Sigmoid colon (tissue), 6 donors: ENCODE measurements at regions not wholly inside any gene's neighbourhood (a gene's known extent, or its start where the extent isn't known, plus 50 kb on each side); places are given as distances from the start of the nearest gene placed in this dataset.

Experiments used
- DNase-seq: peaks from one replicate; pipeline ENCODE4 v3.0.0-alpha.2; 2019
- H3K27ac ChIP-seq, 4 donors: fragments of 200-600 bp; sonication (generic); one replicate each; pipeline ENCODE4 v1.5.1; 2016 to 2019; ENCODE audit warnings: mild to moderate bottlenecking in 1 of 4
- H3K27me3 ChIP-seq, 3 donors: fragments of 200-600 bp; sonication (generic); one replicate each; pipeline ENCODE4 v1.5.1; 2019; ENCODE audit warnings: mild to moderate bottlenecking in 1 of 3
- H3K36me3 ChIP-seq, 4 donors: fragments of 200-600 bp; sonication (generic); one replicate each; pipeline ENCODE4 v1.5.1; 2016 to 2019
- H3K4me1 ChIP-seq, 4 donors: fragments of 200-600 bp; sonication (generic); one replicate each; pipeline ENCODE4 v1.5.1; 2017 to 2019
- H3K4me3 ChIP-seq, 4 donors: fragments of 200-600 bp; sonication (generic); one replicate each; pipeline ENCODE4 v1.5.1; 2017 to 2019; ENCODE audit warnings: mild to moderate bottlenecking in 2 of 4, moderate library complexity in 1 of 4
- H3K9me3 ChIP-seq, 4 donors: fragments of 200-600 bp in 3 of 4; sonication (generic) in 3 of 4; one replicate each; pipeline versions ENCODE4 v1.5.1 to v1.6.1; 2013 to 2019
- EP300 ChIP-seq, 4 donors: sonication (generic); formaldehyde crosslinking; IDR thresholded peaks; one replicate each; pipeline ENCODE4 v1.6.1; 2017; ENCODE audit warnings: antibody characterized with exemption in 4 of 4
- POLR2A ChIP-seq, 2 donors: fragments of 450-650 bp; IDR thresholded peaks; one replicate each; pipeline ENCODE4 v1.6.1; 2016; ENCODE audit warnings: antibody characterized with exemption in 2 of 2, mild to moderate bottlenecking in 2 of 2, moderate library complexity in 2 of 2
- POLR2AphosphoS5 ChIP-seq, 4 donors: sonication (generic); formaldehyde crosslinking; IDR thresholded peaks; one replicate each; pipeline ENCODE4 v1.6.1; 2017; ENCODE audit warnings: antibody characterized with exemption in 4 of 4
- WGBS, 2 donors: extraction: QIAGEN DNeasy Blood & Tissue Kit; methylation state at CpG; one replicate each; pipeline ENCODE4 v1.1.7; 2013; 5-methylcytosine and 5-hydroxymethylcytosine counted together
- intact Hi-C: fragments of 100-400 bp; cut with DNase I; formaldehyde crosslinking; loops from one replicate; pipeline ENCODE4 v1.15.1; 2023
- TF ChIP-seq, protein P1 (sequence below), 4 experiments: fragments of 450-650 bp in 3 of 4; fragments of 200-600 bp in 1 of 4; IDR thresholded peaks; one replicate each; pipeline ENCODE4 v1.5.1; 2016 to 2019; ENCODE audit warnings: antibody characterized with exemption in 4 of 4, mild to moderate bottlenecking in 3 of 4, moderate library complexity in 2 of 4
- donor health status: healthy with polysubstance abuse.
- donor health status: healthy.

DNA sequence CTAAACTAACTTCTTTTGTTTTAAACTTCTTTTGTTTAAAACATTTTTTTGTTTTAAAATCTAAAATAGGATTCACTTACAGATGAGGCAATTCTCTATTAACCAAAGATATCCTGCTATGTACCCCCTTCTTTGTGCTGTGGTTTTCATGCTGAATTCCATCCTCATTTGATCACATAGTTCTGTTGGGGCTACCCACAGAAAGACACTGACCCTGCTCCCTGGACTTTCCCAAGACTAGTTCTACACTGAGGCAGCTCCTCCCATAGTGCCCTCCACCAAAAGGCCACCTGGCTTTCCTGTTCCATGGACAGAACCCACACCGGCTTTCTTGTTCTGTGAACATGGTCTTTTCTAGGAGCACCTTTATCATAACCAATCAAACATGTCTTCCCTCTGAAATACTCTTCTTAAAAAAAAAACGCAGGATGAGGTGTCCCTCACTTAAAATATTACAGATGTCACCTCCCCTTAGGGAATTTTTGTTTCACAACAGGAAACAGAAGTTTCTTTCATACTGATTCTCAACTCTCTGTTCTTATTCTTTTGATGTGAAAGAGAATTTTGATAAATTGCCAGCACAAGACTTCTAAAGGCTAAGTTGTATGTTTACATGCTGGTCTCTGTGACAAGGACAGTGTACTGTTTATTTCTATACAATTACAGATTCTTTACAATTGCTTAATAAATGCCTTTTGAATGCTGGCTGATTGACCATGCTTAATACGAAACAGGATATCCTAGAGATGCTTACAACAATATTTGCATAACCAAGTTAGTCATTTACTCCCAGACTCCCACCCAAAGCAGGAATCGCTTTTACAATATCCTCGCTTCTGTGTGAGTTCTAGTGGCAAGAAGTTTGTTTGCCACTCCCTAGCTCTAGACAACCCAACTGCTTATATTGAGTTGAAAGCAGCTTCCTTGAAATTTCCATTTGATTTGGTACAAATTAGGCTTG is 300.4 kb downstream of the DTWD2 start:
- no peaks in the 10 kb centered on the region for H3K4me1 ChIP-seq
- no peaks in the 10 kb centered on the region for H3K9me3 ChIP-seq
- TF ChIP-seq EP300 (IDR thresholded peaks at IDR 0.05) (no peak), POLR2AphosphoS5 (IDR thresholded peaks at IDR 0.05) (no peak), POLR2A (IDR thresholded peaks at IDR 0.05) (no peak)
- TF ChIP-seq, protein P1, sequence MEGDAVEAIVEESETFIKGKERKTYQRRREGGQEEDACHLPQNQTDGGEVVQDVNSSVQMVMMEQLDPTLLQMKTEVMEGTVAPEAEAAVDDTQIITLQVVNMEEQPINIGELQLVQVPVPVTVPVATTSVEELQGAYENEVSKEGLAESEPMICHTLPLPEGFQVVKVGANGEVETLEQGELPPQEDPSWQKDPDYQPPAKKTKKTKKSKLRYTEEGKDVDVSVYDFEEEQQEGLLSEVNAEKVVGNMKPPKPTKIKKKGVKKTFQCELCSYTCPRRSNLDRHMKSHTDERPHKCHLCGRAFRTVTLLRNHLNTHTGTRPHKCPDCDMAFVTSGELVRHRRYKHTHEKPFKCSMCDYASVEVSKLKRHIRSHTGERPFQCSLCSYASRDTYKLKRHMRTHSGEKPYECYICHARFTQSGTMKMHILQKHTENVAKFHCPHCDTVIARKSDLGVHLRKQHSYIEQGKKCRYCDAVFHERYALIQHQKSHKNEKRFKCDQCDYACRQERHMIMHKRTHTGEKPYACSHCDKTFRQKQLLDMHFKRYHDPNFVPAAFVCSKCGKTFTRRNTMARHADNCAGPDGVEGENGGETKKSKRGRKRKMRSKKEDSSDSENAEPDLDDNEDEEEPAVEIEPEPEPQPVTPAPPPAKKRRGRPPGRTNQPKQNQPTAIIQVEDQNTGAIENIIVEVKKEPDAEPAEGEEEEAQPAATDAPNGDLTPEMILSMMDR (IDR thresholded peaks at IDR 0.05) = no peak
- H3K4me3 ChIP-seq = no peak overlapping the region
- WGBS, 2 donors = 56 to 60% methylated on average over 5 of the region's 5 CpGs
- DNase-seq = no peak
- intact Hi-C loops = no loop called here
- H3K27ac ChIP-seq = no peak overlapping the region
- H3K27me3 ChIP-seq = no peaks in the 10 kb centered on the region
- no peaks in the 10 kb centered on the region for H3K36me3 ChIP-seq

DNA sequence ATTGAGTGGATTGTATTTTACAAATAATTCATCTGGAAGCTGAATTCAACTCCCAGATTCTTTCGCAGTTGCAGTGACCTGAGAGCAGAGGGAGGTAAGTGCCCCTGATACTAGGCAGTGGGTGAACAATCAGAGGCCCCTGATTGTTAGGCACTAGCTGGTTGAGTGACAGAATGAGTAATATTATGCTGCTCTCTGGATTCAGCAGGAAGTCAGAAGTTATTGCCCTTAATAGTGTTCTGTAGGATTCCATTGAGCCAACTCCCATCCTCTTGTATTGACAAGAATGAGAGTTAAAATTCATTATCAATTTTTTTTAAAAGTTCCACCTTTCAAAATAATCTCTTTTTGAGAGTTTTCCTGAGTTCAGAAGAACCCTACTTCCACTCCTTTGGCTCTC is 301.2 kb downstream of the DTWD2 start:
- H3K27me3 ChIP-seq = no peaks in the 10 kb centered on the region
- DNase-seq = no peak
- no peak overlapping the region for H3K27ac ChIP-seq
- H3K9me3 ChIP-seq = no peaks in the 10 kb centered on the region
- TF ChIP-seq, protein P1 (IDR thresholded peaks at IDR 0.05) = no peak
- TF ChIP-seq POLR2AphosphoS5 (IDR thresholded peaks at IDR 0.05) (no peak), EP300 (IDR thresholded peaks at IDR 0.05) (no peak), POLR2A (IDR thresholded peaks at IDR 0.05) (no peak)
- no peaks in the 10 kb centered on the region for H3K36me3 ChIP-seq
- 92 to 96% methylated on average over 1 of the region's 1 CpG for WGBS, 2 donors
- intact Hi-C loops = no loop called here
- H3K4me1 ChIP-seq = no peaks in the 10 kb centered on the region
- H3K4me3 ChIP-seq = no peak overlapping the region

GRCh38 chr5:118681655-118682054 is 306.7 kb downstream of the DTWD2 start:
- Histone ChIP-seq H3K4me3 (no peak overlapping the region), H3K36me3 (no peaks in the 10 kb centered on the region), H3K27ac (no peak overlapping the region), H3K4me1 (no peaks in the 10 kb centered on the region), H3K27me3 (no peaks in the 10 kb centered on the region), H3K9me3 (no peaks in the 10 kb centered on the region)
- DNase-seq = no peak
- intact Hi-C loops = no loop called here
- TF ChIP-seq EP300 (IDR thresholded peaks at IDR 0.05) = no peak
- 88% methylated on average over 2 of the region's 2 CpGs for WGBS, 2 donors

DNA sequence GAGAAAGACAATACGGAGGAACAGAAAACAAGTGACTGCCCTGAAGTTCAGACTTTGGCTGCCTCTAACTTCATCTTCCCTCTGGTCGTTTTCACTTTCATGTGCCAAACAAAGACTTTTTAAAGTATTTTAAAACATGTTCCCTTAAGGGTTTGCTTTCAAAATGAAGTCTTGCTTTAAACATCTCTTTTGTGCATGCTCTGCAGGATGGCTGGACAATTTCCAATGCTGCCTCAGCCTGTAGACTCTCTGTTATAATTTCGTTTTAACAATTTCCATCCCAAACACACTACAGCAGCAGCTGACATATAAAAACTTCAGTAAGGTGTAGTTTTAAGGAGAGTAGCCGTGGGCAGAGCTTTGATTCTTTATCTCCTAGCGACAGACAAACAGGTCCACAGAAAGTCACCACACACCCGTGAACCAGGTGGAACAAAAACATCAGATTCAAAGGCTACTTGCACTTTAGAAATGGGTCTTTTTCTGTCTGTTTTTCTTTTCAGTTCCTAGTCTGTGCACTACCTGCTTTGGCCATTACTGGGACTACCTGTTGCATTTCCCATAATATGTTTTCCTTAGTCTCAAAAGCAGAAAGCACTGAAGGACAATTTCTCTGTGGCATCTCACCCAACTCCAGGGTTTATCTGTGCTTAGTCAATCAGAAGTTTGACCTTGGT is 308.9 kb downstream of the DTWD2 start:
- H3K4me1 ChIP-seq = no peaks in the 10 kb centered on the region
- 48 to 59% methylated on average over 6 of the region's 6 CpGs for WGBS, 2 donors
- H3K27me3 ChIP-seq = no peaks in the 10 kb centered on the region
- no peak for DNase-seq
- intact Hi-C loops = no loop called here
- TF ChIP-seq POLR2A (IDR thresholded peaks at IDR 0.05) = no peak
- no peak for TF ChIP-seq POLR2AphosphoS5 (IDR thresholded peaks at IDR 0.05)
- no peak for TF ChIP-seq EP300 (IDR thresholded peaks at IDR 0.05)
- TF ChIP-seq, protein P1 (IDR thresholded peaks at IDR 0.05) = no peak
- H3K4me3 ChIP-seq = no peak overlapping the region
- H3K9me3 ChIP-seq = no peaks in the 10 kb centered on the region
- H3K27ac ChIP-seq = no peak overlapping the region
- H3K36me3 ChIP-seq = no peaks in the 10 kb centered on the region

- Histone ChIP-seq H3K27ac (no peak overlapping the region), H3K4me3 (no peak overlapping the region), H3K4me1 (no peaks in the 10 kb centered on the region), H3K9me3 (peaks cover 0 to 5% (median under 1%) of the 10 kb centered on the region in 4 donors), H3K36me3 (no peaks in the 10 kb centered on the region), H3K27me3 (no peaks in the 10 kb centered on the region)
- intact Hi-C loops = no loop called here
- no peak for DNase-seq
- no peak for TF ChIP-seq POLR2A (IDR thresholded peaks at IDR 0.05)
- TF ChIP-seq, protein P1 (IDR thresholded peaks at IDR 0.05) = no peak
- TF ChIP-seq POLR2AphosphoS5 (IDR thresholded peaks at IDR 0.05) = no peak
- TF ChIP-seq EP300 (IDR thresholded peaks at IDR 0.05) = no peak
- WGBS, 2 donors = 31 to 41% methylated on average over 3 of the region's 3 CpGs
These were observed 309.6 kb downstream of the DTWD2 start for GRCh38 chr5:118678746-118679145.
